Retinal pigment epithelial cell (primary cell): ENCODE measurements at regions not wholly inside any gene's neighbourhood (a gene's known extent, or its start where the extent isn't known, plus 50 kb on each side); places are given as distances from the start of the nearest gene placed in this dataset.

ENCODE experiments used
- DNase-seq: peaks from one replicate; pipeline ENCODE4 v3.0.0-alpha.2; 2010; ENCODE audit warnings: low read depth
- H3K4me3 ChIP-seq: 2 replicates; pipeline ENCODE4 v1.5.1; 2011; ENCODE audit warnings: mild to moderate bottlenecking, low read length, control low read depth, moderate library complexity
- CTCF ChIP-seq: conservative IDR thresholded peaks from 2 replicates; pipeline ENCODE4 v1.5.1; 2011; ENCODE audit warnings: low read depth, low read length, control low read depth, inconsistent platforms

- no peak for DNase-seq
- no peak for TF ChIP-seq CTCF
- no peak overlapping the region for H3K4me3 ChIP-seq
Measured at GRCh38 chr7:42672339-42672999, 239.4 kb downstream of the C7orf25 start.

GRCh38 chr7:42671627-42672026, 240.2 kb downstream of the C7orf25 start:
- DNase-seq, result no peak
- H3K4me3 ChIP-seq, result no peak overlapping the region
- TF ChIP-seq CTCF, result no peak

DNA sequence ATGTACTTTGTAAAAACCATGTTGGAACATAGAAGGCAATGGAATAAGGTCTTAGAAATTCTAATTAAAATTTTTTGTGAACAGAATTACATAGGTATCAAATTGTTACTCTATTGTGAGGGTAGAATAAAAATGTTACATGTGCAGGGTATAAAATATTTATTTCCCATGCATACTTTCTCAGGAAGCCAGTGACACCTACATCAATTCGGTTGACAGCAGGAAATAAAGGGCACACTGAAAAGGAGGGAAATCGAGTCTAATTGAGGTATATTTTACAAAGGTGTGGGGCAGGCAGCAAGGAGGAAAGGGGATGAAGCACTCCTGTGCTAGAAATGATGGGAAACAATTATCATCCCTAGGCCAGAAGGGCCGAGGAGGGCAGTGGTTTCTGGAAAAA, 244.9 kb downstream of the C7orf25 start:
- DNase-seq, result no peak
- TF ChIP-seq CTCF, result no peak
- no peak overlapping the region for H3K4me3 ChIP-seq

DNA sequence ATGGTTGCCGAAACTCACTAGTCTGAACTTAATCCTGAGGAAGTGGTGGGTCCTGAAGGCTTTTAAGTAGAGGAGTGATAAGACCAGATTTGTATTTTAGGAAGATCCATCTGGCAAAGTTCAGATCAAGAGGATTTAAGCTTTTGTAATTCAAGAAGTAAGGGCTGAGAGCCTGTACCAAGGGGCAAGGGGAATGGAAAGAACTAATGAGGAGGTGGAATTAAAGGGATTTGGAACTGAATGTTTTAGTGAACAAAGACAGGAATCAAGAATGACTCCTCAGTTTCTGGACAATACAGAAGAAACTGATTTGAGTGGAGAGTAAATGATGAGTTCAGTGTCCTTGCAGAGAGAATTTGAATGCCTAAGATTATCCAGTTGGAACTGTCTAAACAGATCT, 249.0 kb downstream of the C7orf25 start:
- no peak for DNase-seq
- no peak for TF ChIP-seq CTCF
- no peak overlapping the region for H3K4me3 ChIP-seq

DNA sequence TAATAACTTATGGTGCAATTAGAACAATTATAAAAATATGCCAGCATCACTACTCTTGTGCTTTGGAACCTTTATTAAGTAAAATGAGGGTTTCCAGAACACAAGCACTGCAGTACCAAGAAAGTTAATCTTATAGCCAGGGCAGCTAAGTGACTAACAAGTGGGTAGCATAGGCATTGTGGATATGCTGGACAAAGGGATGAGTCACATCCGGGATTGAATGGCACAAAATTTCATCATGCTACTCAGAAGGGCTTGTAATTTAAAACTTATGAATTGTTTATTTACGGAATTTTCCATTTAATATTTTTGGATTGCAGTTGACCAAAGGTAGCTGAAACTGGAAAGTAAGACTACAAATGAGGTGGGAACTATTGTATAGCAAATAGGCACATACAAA, 250.6 kb downstream of the C7orf25 start:
- H3K4me3 ChIP-seq, result no peak overlapping the region
- TF ChIP-seq CTCF, result no peak
- peak; percentile 21 for DNase-seq

- TF ChIP-seq CTCF, result no peak
- DNase-seq, result no peak
- H3K4me3 ChIP-seq, result no peak overlapping the region
Measured at GRCh38 chr7:42650701-42651100, 261.2 kb downstream of the C7orf25 start.

DNA sequence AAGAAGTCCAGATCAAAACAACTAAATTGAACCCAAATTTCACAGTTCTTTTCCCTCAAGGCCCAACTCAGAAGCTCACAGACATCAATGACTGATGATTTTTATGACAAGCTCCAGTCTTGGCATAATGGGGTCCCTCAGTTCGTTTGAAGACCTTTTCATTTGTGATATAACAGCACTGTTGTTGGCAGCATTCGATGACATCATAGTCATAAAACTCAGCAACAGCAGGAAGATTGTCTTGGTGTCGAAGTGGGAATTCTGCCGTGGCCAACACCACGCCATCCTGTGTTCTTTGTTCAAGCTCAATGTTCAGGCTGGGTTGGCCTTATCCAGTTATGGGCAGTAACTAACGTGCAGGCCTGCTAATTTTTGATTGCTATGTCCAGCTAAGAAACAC, 261.7 kb downstream of the C7orf25 start:
- no peak for TF ChIP-seq CTCF
- no peak for DNase-seq
- no peak overlapping the region for H3K4me3 ChIP-seq
